HG02610 (cell line): ENCODE measurements at regions not wholly inside any gene's neighbourhood (a gene's known extent, or its start where the extent isn't known, plus 50 kb on each side); places are given as distances from the start of the nearest gene placed in this dataset.
"Not testable (repeated sequence)": the region's sequence is repeated elsewhere in the genome, so short reads cannot be mapped to it uniquely, and the experiment has no call there.

Experiments used
- ATAC-seq: cut with Tn5 transposase; IDR thresholded peaks from one replicate; pipeline ENCODE4 v1.9.1; 2021; ENCODE audit warnings: mild to moderate bottlenecking, moderate library complexity; ENCODE audit not compliant: unreplicated experiment

DNA sequence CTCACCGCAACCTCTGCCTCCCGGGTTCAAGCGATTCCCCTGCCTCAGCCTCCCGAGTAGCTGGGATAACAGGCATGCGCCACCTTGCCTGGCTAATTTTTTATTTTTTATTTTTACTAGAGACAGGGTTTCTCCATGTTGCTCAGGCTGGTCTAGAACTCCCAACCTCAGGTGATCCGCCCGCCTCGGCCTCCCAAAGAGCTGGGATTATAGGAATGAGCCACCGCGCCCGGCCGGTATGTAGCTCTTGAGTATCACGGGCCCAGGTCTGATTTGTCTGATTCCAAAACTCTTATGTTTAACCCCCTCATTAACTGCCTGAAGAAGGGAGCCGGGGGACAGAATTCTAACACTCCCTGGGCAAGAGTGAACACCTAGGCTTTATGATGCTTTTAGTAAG, 91.7 kb upstream of the OLIG2 start:
- ATAC-seq: not testable (repeated sequence)

DNA sequence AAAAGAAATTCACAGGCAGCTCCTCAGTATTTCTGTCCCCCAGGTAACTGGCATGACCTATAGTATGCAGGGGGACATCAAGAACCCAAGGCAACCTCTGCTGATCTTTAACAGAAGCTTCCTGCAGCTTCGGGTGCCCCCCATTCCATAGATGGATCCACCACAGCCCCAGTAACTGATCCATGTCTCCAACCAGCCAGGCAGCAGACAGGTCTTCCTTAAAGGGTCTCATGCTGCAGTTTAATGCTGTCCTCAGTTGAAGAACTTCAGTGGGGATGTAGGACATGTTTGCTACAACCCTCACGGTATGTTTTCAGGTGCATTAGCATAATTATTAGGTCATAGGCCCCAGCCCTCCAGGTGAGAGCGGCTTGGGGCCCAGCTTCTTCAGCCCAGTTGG, 90.9 kb upstream of the OLIG2 start:
- ATAC-seq: no peak

DNA sequence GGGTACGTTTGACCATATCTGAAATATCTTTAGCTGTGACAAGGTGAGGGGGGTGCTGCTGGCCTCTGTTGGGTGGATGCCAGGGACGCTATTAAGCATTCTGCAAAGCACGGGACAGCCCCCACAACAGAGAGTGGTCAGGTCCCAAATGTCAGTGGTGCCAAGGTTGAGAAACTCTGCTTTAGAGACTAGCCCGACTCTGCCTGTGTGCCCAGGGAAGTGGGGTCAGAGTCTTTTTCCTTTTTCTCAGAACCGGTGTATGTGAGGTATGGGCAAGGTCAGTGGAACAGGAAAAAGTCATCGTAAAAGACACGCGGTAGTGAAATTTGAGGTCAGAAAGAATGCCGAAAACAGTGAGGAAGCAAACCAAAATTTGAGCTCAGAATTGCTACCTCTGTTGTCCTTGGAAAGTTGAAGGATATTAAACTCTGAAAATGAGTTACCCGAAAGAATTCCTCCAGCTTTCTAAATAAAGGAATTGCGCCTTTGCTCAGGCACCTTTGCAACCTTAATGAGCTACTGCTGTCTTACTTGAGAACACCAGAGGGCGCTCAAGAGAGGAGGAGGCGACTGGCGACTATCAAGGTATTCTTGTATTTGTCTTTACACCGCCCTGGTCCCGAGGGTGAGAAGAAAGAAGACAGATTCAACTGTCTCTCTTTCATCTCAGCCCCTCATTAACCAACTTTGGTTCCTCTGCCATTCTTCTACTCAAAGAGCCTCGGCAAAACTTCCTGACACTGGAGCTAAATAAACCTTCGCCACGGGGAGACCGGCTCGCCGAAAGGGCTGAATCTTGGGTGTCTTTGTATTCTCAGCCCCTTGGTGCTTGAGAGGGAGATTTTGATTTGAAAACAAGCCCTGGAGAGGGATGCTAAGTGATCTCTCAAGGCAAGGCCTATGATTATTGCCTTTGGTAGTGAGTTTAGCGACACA, 85.4 kb upstream of the OLIG2 start:
- no peak for ATAC-seq

DNA sequence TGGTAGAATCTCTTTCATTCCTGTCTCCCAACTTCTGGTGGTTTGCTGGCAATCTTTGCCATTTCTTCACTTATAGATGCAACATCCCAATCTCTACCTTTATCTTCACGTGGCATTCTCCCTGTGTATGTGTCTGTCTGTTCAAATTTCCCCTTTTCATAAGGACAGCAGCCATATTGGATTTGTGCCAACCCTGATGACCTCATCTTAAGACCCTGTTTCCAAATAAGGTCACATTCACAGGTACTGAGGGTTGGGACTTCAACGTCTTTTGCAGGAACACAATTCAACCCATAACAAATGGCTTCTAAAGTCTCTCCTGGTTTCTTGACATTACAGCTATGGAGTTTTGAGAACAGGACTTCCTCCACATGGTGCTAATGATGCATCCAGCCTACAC, 84.5 kb upstream of the OLIG2 start:
- ATAC-seq: no peak

DNA sequence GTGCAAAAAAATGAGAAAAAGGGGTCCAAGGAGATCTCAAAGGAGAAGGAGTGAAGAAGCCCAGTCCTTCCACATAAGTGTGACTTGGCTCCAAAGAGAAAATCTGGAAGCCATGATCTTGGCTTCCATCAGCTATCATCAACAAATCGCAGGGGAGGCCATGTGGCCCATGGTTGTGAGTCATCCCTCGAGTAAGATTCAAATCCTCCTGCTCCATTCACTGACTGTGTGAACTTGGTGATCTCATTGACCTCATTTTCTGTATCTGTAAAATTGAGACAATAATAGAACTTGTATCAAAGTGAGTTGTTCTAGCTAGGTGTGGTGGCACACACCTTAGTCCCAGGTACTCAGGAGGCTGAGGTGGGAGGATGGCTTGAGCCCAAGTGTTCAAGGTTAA, 79.1 kb upstream of the OLIG2 start:
- no peak for ATAC-seq

DNA sequence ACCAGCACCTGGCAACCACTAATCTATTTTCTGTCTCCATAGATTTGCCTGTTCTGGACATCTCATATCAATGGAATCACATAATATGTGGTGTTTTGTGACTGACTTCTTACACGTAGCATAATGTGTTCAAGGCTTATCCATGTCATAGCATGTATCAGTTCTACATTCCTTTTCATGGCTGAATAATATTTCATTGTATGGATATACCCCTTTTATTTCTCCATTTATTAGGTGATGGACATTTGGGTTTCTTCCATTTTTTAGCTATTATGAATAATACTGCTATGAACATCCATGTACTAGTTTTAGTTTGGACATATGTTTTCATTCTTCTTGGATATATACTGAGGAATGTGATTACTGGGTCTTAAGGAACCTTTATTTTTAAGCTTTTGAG, 78.0 kb upstream of the OLIG2 start:
- no peak for ATAC-seq

DNA sequence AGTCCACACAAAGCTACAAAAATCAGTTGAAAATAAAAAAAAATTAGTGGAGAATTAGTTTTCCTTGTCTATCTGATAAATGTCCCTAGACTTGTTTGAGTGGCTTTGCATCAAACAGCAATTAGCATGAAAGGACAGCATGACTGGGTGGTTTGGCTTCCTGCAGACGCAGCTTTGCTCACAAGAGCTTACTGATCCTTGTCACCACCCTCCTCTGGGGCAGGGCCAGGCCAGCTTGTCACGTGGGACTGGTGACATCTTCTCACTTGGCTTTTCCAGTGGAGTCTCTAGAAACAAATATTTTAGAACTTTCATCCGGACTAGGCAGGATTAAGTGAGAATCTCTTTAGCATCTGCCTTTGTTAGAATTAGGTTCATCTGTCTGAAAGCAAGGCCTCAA, 76.0 kb upstream of the OLIG2 start:
- ATAC-seq: no peak

DNA sequence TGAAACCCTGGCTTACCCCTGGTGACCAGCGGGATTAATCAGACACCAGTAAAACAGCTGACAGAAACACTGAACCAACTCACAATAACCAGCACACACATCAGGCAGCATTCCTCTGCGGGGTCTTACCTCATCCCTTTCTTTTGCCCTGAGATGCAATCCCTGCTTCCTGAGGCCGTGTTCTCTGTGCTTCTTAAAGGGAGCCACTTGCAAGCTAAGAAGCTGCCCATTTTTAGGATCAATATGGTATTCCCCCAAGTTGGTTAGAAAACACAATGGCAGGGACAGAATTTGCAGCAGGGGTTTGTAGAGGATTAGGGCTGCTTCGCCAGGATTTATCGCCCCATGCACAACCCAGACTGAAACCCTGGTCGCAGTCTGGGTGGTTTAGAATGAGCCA, 74.7 kb upstream of the OLIG2 start:
- no peak for ATAC-seq

DNA sequence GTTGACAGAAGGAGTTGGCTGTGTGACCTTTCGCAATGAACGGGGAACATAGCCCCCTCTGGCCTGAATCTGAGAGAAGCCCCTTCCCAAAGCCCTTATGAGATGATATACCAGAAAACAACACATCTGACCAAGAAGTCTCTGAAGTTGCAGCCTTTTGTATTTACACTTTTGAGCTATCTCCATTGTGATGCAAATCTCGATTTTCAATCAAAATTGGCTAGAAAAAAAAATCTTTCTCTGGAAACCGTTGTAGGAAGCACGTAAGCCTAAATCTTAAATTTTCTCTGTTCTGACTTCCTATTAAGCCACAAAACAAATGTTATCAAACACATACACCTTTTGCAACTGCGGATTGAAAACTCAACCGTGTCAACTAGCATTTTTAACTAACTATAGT, 71.4 kb upstream of the OLIG2 start:
- no peak for ATAC-seq

DNA sequence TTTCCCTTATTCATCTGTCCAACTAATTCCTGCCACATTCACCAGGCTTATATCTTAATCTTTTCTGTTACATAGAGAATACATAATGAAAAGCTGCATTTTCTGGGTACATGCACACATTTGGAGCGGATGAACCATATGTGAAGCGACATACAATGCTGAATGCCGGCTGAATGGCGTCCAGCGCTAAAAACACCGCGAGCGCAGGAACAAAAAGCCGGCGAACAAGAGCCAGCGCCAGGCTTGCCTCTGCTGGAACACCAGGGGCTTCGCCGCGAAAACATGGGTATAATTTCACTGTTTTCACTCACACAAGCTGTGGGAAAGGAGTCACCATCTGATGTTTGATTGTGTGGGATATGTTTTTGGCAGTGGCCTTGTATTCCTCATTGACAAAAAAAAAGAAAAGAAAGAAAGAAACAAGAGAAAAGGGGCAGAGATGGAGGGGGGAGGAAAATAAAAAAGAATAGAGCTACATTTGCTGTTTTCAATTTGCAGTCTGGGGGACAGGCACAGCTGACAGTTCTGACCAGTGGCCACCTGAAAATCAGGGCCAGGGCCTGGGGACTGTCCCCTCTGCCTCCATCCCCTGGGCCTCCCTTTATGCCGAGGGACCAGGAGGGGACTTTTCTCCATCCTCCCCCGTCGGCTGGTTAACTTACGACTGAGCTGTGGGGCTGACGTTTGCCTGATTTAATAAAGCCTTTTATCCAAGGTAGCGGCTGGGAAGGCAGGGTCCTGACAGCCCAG, 70.2 kb upstream of the OLIG2 start:
- ATAC-seq: no peak

DNA sequence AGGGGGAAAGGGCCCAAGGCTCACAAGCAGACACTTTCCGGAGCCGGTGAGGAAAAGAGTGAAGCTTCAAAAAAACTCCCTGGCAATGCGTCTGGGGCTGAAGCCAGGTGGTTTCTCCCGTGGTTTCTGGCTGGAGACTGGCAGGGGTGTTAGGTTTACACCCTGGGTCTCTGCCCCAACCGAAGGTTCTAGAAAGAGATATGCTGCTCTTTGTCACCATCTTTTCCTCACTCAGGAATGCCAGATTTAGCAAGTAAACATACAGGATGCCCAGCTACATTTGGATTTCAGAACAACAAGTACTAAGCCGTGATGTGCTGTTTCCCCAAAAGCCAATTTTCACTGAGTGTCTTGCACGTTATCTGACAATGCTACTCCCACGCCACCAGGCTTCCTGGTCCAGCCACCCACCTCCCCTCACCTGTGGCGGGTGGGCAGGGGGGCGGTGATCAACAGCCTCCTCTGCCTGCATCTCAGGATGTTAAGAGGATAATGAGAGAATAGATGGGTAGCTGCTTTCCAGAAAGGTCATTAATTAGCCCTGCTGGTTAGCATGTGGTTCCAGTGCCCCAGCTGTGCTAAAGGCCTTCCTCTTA, 69.6 kb upstream of the OLIG2 start:
- no peak for ATAC-seq

DNA sequence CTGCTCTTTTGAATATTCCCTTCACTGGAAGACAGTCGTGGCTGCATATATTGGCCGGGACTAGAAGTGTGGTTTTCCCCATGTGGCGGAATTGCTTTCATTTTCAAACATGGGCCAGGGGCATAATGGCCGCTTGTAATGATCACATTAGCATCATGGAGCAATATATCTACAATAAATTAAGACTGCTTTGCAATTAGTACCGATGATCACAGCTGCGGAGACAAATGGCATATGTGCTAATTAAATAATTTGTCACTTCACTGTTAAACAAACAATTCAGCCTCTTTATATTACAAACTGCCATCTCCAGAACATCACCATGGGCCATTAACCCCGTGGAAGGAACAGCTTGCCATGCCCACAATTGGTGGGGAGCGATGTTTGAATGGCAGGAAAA, 68.2 kb upstream of the OLIG2 start:
- no peak for ATAC-seq

DNA sequence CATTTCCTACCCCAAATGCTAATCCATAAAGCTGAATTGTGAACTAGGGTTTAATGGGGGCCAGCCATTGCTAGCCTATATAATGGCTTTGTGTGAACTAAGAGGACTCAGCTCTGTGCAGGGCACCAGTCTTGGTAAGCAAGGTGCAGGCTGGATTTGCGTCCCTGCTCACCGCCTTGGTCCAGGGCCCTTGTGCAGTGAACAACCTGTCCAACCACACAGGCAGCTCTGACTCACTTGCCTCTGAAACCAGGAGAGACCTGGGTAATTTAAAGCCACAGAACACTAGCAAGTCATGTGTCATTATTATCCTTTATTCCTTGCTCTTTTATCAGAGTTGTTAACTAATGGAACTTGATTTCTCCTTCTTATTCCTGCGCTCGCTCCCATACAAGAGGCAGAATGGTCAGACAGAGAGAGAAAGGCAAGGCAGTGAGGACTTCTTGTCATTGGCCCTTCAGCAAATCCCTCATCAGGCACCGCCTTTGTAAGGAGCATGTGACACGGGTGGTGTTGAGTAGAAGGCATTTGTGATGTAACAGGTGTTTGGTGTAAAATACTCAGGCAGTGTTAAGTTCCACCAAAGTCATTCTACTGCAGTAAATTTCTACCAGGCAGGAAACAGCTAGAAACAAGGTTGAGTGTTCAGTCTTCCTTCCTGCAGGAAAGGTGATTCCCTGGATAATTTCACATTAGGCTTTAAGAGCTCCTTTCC, 67.3 kb upstream of the OLIG2 start:
- no peak for ATAC-seq

DNA sequence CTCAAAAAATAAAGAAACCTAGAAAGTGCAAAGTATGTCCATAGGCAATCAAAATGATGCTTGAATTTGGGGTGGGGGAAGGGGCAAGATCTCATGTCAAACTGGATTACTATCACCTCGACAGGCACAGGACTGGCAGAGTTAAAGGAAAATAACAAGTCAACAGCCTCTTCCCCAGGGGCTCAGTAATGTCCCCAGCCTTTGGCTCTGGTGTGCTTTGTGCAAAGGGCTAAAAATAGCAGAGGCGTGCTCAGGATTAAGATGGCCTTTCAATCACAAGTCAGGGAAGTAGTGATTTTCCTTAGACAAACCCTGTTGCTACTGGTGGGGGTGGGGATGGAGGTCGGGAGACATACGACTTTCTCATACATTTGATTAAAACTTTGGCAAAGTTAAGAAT, 63.5 kb upstream of the OLIG2 start:
- ATAC-seq: no peak

DNA sequence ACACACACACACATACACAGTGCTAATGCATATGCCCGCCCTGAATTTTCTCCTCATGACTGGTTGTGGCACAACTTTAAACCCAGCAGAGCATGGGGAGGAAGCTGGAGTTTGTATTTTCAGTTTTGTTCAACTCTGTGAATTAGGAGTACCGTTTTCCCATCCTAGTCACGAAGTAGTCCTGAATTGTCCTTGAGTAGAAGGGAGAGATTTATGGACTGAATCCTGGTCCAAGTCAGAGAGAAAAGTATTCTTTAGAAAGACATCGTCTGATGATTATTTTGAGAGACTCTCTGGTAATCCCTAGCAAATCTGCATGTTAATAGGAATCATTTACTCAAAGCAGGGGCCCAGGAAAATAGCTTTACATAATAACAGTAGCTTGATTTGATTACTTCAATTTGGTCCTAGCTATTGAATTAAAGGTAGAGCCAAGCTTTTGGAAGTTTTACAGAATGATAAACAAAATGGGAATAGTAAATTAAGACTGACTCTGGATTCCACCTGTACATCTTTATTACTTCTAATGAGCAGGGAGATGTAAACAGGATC, 60.5 kb upstream of the OLIG2 start:
- ATAC-seq: no peak

DNA sequence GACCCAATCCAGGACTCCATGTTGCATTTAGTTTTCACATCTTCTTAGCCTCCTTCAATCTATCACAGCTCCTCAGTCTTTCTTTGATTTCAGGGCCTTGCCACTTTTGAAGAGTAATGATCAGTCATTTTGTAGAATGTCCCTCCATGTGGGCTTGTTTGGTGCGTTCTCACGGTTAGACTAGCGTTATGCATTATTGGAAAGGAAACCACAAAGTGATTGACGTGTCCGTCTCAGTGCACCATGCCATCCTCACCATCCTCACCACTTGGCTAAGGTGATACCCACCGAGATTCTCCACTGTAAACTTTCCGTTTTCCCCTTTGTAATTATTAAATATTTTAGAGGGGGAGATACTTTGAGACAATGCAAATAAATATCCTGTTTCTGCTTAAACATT, 59.6 kb upstream of the OLIG2 start:
- ATAC-seq: no peak

DNA sequence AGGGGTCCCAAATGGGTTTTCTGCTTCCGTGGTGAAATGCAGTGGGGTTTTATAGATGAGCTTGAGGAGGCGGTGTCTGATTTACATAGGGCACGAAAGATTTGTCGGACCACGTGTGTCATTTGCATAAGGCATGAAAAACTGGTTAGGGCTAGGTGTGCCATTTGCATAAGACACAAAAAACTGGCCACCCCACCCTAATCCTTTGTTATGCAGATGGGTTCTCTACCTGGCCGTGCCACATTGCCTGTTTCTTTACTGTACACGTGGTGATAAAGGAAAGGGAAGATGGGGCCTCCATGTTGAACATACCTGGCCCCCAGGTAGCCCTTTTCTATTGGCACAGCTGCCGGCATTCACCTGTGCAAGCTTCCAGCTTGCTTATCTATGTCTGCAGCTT, 57.6 kb upstream of the OLIG2 start:
- ATAC-seq: not testable (repeated sequence)

DNA sequence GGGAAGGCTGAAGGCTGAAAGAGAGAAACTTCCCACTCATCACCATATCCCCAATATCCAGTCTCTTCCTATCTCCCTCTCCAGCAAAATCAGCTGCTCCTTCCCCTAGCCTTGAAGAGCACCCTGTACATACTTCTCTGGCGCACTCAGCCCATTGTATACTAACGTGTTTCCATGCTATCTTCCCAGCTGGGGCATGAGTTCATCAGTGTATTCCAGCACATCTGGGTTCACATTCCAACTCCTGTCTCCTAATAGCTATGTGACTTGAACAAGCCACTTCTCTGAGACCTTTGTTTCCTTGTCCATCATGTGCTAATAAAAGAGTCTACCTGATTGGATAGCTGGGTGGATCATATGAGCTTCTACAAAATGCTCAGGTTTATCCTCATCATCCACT, 51.1 kb upstream of the OLIG2 start:
- ATAC-seq: no peak

DNA sequence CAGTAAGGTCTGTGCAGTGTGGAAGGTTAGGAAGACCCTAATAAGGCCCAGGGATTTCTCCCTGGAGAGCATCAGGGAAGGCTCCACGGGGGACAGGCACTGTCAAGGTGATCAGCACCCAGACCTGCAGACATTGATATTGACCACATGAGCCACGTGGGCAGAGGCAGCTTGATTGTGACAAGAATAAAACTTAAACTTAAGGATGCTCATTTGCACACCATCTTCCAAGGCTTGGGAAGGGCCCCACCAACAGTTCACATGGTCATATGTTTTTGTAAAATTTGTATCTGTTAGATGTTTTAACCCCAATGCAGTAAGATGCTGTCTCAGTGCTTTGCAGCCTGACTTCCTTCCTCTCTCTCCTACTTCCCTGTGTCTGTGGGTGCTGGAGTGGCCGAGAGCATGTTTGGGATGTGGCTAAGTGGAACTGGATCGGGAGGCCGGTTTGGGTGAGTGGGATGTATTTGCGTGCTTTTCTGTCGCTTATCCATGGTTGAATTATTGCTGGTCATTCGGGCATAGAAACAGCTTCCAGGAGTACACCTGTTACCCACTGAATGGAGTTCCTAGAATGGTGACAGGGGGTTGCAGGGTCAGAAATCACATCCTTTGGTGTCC, 49.8 kb upstream of the OLIG2 start:
- ATAC-seq: no peak
